HG03103 (cell line): ENCODE measurements at regions not wholly inside any gene's neighbourhood (a gene's known extent, or its start where the extent isn't known, plus 50 kb on each side); places are given as distances from the start of the nearest gene placed in this dataset.

ENCODE experiments used
- ATAC-seq: cut with Tn5 transposase; IDR thresholded peaks from one replicate; pipeline ENCODE4 v1.9.1; 2021; ENCODE audit warnings: low read depth; ENCODE audit not compliant: unreplicated experiment

DNA sequence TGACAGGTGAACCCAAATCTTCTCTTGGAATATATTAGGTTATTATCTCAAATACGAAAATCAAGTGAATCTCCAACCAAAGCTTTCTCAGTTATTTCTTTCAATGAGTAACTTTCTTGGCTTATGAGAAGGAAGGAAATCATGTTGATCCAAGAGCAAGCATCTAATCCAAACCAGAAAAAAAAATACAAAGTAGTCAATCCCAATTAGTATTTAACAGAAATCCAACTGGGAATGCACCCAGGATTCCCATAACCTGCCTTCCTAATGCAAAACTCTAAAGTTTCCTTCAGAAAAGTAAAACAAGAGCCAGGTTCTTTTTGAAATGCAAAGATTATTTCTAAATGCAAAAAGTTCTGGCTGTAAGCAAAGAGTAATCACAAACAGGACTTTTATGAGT lies 289.3 kb downstream of the SHOX2 start:
- ATAC-seq: no peak

- no peak for ATAC-seq
Observed at GRCh38 chr3:157816296-157816695, 289.9 kb downstream of the SHOX2 start.

DNA sequence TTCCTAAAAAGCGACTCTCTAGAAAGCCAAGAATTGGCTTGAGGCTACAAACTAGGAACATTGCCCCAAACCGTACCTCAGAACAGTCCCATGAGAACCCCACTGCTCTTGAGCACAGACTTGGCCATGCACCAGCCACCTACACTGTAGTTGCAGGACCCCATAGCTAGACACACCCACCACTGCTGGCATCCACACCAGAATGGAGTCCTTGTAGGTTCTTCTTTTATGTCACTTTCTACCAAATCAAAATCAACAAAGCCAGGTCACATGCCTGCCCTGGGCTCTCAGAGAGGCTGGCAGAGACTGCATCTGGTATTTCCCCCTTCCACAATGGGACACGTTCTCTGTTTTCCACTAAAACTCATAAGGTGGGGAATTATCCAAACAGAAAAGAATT lies 290.5 kb downstream of the SHOX2 start:
- ATAC-seq: no peak

GRCh38 chr3:157810924-157811718 lies 295.1 kb downstream of the SHOX2 start:
- no peak for ATAC-seq

DNA sequence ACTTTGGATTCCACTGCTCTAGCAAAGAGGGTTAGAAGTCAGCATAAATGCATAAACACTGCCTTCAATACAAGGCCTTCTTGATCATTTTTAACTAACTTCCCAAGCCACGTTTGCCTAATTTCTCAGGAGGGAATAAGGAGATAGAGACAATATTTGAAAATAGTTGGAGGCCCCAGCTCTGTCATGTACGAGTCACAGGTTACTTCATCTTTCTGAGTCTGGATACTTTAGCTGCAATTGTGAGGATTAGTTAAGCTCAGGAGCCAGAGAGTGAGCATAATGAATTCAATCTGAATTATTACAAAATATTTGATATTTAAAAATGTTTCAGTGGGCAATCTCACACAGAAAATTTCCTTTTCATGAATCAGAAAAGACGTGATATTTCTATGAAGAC lies 298.9 kb downstream of the SHOX2 start:
- no peak for ATAC-seq

GRCh38 chr3:157805538-157805937 lies 300.7 kb downstream of the SHOX2 start:
- no peak for ATAC-seq

DNA sequence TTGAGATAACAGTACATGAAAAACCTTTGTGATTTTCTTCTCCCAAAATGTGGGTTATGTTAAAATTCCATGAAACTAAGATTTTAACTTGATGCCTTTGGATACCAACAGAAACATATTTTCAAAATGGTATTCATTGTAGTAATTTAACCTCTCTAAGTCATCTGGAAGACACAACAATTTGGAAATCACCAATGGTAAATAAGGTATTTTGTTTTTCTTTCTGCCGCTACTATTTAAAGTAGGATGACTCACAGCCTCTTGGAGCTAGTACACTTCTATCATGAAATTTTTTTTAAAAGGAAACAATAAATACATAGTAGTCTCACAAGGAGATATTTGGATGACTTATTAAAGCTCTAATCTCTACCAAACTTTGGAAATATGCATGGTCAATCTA lies 291.6 kb upstream of the VEPH1 start:
- no peak for ATAC-seq

DNA sequence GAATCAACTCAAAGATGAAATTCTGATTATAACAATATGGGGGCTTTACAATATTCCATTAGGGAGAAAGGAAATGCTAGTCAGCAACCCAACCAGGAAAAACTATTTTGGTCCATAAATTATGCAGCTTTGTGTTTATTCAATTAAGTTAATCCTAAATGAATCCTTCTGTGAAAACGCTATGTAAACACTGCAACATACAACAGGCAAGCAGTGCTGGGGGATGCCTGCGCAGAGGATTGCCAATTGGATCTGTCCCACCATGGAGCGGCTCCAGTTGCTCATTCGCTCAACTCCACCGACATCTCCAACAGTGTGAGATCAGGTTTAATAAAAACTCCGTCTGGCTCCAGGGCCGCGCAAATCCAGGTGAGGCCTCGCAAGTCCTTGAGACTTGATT lies 290.5 kb upstream of the VEPH1 start:
- no peak for ATAC-seq

DNA sequence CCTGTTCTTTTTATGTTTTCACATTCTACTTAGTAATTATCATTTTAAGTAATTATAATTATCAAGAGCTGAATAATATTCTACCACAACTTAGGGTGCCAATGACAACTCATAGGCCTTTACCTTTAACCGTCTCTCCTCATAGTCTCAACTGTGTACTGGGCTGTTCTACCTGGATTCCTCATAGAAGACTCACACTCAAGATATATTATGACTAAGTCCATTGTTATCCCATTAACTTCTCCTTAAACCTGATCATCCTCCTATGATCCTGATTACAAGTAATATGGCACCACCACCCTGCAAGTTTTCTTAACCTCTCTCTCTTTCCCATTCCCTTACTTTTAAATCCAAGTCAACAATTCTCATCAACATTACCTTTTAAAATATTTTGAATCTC lies 285.9 kb upstream of the VEPH1 start:
- ATAC-seq: no peak

DNA sequence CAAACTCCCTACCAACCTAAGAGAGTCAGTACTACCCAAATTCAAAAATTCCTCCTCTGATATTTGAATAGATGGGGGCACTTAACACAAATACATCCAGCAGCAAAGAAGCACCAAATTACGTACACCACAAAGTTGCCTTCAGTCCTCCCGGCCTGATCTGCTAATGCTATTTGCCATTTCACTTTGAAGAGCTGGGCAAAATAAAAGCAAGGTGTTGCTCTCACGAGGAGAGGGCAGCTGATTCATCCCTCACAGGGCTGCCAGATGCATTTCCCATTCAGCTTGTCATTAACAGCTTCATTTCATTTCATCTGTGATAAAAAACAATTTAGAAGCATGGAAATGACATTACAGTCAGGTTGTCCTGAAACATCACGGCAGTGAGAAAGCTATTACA lies 283.4 kb upstream of the VEPH1 start:
- ATAC-seq: no peak

DNA sequence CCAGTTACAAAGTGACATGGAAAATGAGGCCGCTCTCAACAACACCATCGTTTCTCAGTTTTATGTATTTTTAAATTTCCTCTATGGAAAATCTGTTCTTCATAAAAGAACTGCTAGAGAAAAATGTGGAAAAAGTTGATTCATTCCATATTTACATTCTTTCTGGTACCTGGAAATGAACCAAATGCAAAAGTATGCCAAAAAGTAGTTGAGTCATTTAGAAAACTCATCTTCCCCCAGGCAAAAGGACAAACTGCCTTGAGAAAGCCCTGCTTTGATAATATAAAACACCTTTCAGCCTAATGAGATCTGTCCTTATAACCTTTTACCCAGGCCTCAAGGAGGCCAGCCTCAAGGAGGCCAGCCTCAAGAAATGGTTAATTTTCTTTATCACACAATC lies 283.0 kb upstream of the VEPH1 start:
- no peak for ATAC-seq

- no peak for ATAC-seq
Observed at GRCh38 chr3:157785102-157785826, 282.0 kb upstream of the VEPH1 start.

- no peak for ATAC-seq
Observed at GRCh38 chr3:157782236-157782635, 279.0 kb upstream of the VEPH1 start.

- ATAC-seq: no peak
Observed at GRCh38 chr3:157776861-157777260, 273.6 kb upstream of the VEPH1 start.

DNA sequence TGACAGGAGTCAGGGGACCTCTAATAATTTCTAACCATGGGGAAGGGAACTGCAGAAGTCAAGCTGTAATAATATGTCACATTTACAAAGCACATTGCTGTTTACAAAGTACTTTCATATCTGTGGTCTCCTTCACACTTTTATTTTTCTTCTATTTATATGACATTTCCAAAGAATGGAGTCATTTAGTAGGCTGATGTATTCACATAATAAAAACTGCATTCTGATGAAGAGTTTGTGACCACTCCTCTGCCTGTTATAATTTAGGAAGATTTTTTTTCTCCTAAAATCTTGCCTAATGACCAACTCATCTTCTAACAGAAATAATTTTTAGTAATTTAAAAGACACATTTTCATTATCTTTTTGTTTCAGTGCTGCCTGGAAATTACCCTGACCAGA lies 272.2 kb upstream of the VEPH1 start:
- no peak for ATAC-seq

- ATAC-seq: no peak
Observed at GRCh38 chr3:157769378-157769777, 266.2 kb upstream of the VEPH1 start.

GRCh38 chr3:157767607-157768006 lies 264.4 kb upstream of the VEPH1 start:
- ATAC-seq: no peak

DNA sequence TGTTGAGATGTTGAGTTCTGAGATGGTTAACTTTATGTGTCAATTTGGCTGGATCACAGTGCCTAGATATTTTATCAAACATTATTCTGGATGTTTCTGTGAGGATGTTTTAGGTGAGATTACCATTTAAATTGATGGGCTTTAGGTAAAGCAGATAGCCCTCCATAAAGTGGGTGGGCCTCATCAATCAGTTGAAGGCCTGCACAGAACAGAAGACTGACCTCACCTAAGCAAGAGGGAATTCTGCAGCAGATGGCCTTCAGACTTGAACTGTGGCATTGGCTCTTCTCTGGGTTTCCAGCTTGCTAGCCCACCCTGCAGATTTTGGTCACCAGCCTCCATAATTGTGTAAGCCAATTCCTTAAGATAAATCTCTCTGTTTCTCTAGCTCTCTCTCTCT lies 260.4 kb upstream of the VEPH1 start:
- no peak for ATAC-seq

DNA sequence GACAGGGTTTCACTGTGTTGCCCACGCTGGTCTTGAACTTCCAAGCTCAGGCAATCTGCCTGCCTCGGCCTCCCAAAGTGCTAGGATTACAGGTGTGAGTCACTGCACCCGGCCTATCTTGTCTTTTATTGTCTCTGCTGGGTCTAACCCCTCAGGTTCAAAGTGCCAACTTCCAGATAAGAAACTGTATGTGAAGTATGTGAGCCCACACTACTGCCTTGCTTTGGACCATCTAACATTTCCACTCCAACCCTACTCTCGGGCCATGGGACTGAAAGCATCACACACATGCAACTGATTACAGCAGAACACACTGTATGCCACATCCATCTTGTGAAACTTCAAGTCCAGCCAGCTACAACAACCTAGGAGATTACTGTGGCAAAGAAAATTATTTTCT lies 256.1 kb upstream of the VEPH1 start:
- ATAC-seq: no peak

DNA sequence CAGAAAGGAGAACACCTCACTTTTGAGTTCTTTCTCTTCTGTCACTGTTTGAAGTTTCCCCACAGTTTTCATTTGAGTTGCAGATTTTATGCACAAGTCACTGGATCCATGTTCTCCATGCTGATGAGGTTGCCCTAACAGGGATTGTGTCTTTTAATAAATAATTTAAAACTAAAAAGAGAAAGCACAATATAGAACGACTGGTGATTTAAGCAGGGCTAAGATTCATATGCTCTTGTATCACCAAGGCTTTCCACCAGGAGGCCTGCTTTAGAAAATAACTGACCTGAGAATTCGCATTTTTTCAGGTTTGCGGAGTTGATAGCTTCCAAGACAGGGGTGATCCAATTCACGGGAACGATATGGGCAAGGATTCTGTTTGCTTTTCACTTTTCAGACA lies 252.0 kb upstream of the VEPH1 start:
- no peak for ATAC-seq

DNA sequence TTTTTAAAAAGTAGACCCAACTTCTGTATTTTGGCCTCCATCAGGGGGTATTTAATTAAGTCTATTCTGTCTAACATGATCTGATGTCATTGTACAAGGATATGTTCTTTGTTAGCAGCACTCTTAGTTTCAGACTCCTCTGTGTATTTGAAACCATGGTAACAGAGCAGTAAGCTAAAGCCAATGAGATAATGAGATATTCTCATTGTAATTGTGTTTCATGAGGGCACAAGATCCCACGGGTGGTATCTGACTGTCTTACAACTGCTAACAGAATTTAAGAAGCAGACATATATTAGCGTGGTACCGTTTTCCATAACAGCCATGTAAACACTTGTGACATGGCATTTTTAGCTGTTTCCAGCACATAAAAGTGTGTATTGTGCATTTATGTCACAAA lies 251.2 kb upstream of the VEPH1 start:
- no peak for ATAC-seq

GRCh38 chr3:157753787-157754136 lies 250.5 kb upstream of the VEPH1 start:
- ATAC-seq: no peak
